Activated CD8-positive, alpha-beta T cell treated with anti-CD3 and anti-CD28 coated beads for 36 hours (primary cell): ENCODE measurements at regions not wholly inside any gene's neighbourhood (a gene's known extent, or its start where the extent isn't known, plus 50 kb on each side); places are given as distances from the start of the nearest gene placed in this dataset.

Experiments
- ATAC-seq: fragments of 200-7000 bp; cut with Tn5 transposase; one replicate; pipeline ENCODE4 v1.10.0; 2021; ENCODE audit warnings: mild to moderate bottlenecking, moderate library complexity
- CTCF ChIA-PET: fragments of 350-600 bp; sonication (Branson Sonifier 250); formaldehyde crosslinking; loops from one replicate; lab custom pipeline; 2021; ENCODE audit warnings: antibody characterized with exemption; lab: Charles Lee
- POLR2A ChIA-PET: fragments of 350-600 bp; sonication (Branson Sonifier 250); formaldehyde crosslinking; loops from one replicate; lab custom pipeline; 2021; ENCODE audit warnings: antibody characterized with exemption; lab: Charles Lee
- DNase-seq: peaks from one replicate; pipeline ENCODE4 v3.0.0-alpha.2; 2020
- H3K27ac Mint-ChIP-seq: one replicate; pipeline ENCODE4 v1.8.0; 2021; ENCODE audit warnings: mild to moderate bottlenecking, mixed read lengths
- H3K27me3 Mint-ChIP-seq: one replicate; pipeline ENCODE4 v1.8.0; 2021; ENCODE audit warnings: mixed read lengths
- H3K36me3 Mint-ChIP-seq: one replicate; pipeline ENCODE4 v1.8.0; 2021; ENCODE audit warnings: low read depth, mixed read lengths
- H3K4me1 Mint-ChIP-seq: one replicate; pipeline ENCODE4 v1.8.0; 2021; ENCODE audit warnings: low read depth, mixed read lengths
- H3K4me3 Mint-ChIP-seq: one replicate; pipeline ENCODE4 v1.8.0; 2021; ENCODE audit warnings: mild to moderate bottlenecking, moderate library complexity, mixed read lengths
- H3K9me3 Mint-ChIP-seq: one replicate; pipeline ENCODE4 v1.8.0; 2021; ENCODE audit warnings: mixed read lengths
- intact Hi-C: fragments of 100-400 bp; cut with micrococcal nuclease; formaldehyde crosslinking; loops from one replicate; pipeline ENCODE4 v1.10.0; 2022
- TF ChIP-seq, protein P1 (sequence below): fragments of 200-600 bp; IDR thresholded peaks from one replicate; pipeline ENCODE4 v1.8.0; 2022; ENCODE audit warnings: antibody characterized with exemption, mild to moderate bottlenecking

GRCh38 chr3:110856916-110857315 lies 214.7 kb upstream of the NECTIN3 start:
- TF ChIP-seq, protein P1, sequence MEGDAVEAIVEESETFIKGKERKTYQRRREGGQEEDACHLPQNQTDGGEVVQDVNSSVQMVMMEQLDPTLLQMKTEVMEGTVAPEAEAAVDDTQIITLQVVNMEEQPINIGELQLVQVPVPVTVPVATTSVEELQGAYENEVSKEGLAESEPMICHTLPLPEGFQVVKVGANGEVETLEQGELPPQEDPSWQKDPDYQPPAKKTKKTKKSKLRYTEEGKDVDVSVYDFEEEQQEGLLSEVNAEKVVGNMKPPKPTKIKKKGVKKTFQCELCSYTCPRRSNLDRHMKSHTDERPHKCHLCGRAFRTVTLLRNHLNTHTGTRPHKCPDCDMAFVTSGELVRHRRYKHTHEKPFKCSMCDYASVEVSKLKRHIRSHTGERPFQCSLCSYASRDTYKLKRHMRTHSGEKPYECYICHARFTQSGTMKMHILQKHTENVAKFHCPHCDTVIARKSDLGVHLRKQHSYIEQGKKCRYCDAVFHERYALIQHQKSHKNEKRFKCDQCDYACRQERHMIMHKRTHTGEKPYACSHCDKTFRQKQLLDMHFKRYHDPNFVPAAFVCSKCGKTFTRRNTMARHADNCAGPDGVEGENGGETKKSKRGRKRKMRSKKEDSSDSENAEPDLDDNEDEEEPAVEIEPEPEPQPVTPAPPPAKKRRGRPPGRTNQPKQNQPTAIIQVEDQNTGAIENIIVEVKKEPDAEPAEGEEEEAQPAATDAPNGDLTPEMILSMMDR = no peak
- no peak overlapping the region for H3K27ac Mint-ChIP-seq
- no peak overlapping the region for H3K4me3 Mint-ChIP-seq
- H3K4me1 Mint-ChIP-seq = no peaks in the 10 kb centered on the region
- POLR2A ChIA-PET = no interaction called here
- peaks cover 4% of the 10 kb centered on the region for H3K27me3 Mint-ChIP-seq
- CTCF ChIA-PET = no interaction called here
- intact Hi-C loops = no loop called here
- DNase-seq (no peak), ATAC-seq (no peak)
- H3K36me3 Mint-ChIP-seq = no peaks in the 10 kb centered on the region
- H3K9me3 Mint-ChIP-seq = no peaks in the 10 kb centered on the region

DNA sequence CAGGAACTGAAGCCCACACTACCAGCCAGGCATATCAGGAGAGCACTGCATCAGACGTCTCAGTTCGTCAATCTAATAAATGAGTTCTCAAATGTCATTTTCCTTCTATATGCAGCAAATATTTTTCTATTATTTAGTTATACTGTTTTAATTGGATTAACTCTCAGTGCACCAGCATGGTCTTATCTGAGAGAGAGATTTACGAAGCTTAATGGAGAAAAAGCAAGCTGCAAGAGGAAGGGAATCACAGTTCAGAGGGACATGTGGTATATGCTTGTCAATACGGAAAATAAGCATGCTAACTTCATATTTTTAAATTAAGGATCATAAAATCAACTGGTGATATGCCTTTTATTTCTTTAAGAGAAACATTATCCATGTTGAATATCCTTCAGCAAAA lies 213.1 kb upstream of the NECTIN3 start:
- ChIA-PET POLR2A (no interaction called here), CTCF (no interaction called here)
- Mint-ChIP-seq H3K27me3 (peaks cover 4% of the 10 kb centered on the region), H3K4me1 (no peaks in the 10 kb centered on the region), H3K9me3 (no peaks in the 10 kb centered on the region), H3K4me3 (no peak overlapping the region), H3K27ac (no peak overlapping the region), H3K36me3 (no peaks in the 10 kb centered on the region)
- intact Hi-C loops = no loop called here
- ATAC-seq (no peak), DNase-seq (no peak)
- TF ChIP-seq, protein P1 = no peak

DNA sequence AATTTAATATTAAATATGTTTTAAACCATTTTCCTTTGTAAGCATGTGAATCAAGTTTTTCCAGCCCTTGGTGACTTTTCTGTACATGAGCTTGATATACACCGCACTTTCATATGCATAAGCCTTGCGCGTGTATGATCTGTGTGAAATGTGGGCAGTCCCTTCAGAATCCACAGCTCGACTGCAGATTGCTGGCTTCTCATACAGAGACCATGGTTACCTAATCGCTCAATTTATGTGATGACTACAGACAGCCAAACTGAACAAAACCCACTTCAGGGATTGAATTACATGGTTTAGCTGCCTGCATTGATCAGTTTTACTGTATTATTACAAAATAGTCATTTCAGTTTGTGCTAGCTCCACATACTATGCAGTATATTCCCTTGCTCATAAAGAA lies 212.3 kb upstream of the NECTIN3 start:
- H3K9me3 Mint-ChIP-seq = no peaks in the 10 kb centered on the region
- no peak for ATAC-seq
- TF ChIP-seq, protein P1 = no peak
- POLR2A ChIA-PET = no interaction called here
- CTCF ChIA-PET = interaction anchor here (0.7 kb wide), 1 partner anchor 221 kb away, joined by 3 read pairs; no protein-coding TSS in a partner anchor
- intact Hi-C loops = no loop called here
- no peaks in the 10 kb centered on the region for H3K27me3 Mint-ChIP-seq
- no peaks in the 10 kb centered on the region for H3K36me3 Mint-ChIP-seq
- H3K27ac Mint-ChIP-seq = no peak overlapping the region
- DNase-seq = no peak
- no peak overlapping the region for H3K4me3 Mint-ChIP-seq
- H3K4me1 Mint-ChIP-seq = no peaks in the 10 kb centered on the region

DNA sequence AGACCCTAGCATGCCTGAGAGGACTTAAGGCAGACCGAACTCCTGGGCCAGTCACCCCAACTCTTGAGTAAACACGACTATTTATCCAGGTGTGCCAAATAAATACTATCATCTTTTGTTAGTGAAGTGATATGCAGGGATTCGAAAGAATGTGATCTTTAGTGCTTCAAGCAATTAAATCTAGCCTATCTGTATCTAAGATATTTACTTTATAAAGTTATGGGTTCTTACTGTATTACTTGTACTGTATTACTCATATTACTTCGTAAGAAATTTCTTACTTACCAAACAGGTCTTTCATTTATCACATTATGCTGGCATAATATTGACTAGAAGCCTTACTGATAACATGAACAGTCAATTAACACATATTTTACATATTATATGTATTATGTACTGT lies 211.6 kb upstream of the NECTIN3 start:
- H3K27ac Mint-ChIP-seq = no peak overlapping the region
- intact Hi-C loops = no loop called here
- TF ChIP-seq, protein P1 = no peak
- POLR2A ChIA-PET = no interaction called here
- H3K36me3 Mint-ChIP-seq = no peaks in the 10 kb centered on the region
- H3K4me1 Mint-ChIP-seq = no peaks in the 10 kb centered on the region
- H3K27me3 Mint-ChIP-seq = no peaks in the 10 kb centered on the region
- ATAC-seq = no peak
- CTCF ChIA-PET = interaction anchor here (0.7 kb wide), 1 partner anchor 220 kb away, joined by 3 read pairs; no protein-coding TSS in a partner anchor
- DNase-seq = no peak
- no peaks in the 10 kb centered on the region for H3K9me3 Mint-ChIP-seq
- no peak overlapping the region for H3K4me3 Mint-ChIP-seq

DNA sequence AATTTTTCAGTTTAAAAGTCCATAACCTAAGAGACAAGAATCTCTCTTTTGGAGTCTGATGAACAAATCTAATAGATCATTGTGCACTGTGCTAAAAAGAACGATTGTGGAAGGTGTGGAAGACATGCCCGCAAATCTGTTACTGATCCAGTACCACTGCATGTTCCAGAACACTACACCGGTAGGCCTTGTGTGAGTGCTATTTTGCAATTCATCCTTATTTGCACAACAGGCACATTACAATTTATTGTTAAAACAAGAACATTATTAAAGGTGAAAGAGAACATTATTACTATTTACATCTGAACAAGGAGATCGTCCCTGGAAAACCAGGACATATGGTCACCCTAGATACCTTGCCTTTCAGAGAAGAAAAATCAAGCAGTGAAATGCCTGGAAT lies 205.7 kb upstream of the NECTIN3 start:
- CTCF ChIA-PET = no interaction called here
- Mint-ChIP-seq H3K4me1 (no peaks in the 10 kb centered on the region), H3K9me3 (no peaks in the 10 kb centered on the region), H3K4me3 (no peak overlapping the region), H3K27me3 (no peaks in the 10 kb centered on the region), H3K36me3 (no peaks in the 10 kb centered on the region), H3K27ac (no peak overlapping the region)
- DNase-seq (no peak), ATAC-seq (no peak)
- intact Hi-C loops = no loop called here
- POLR2A ChIA-PET = no interaction called here
- TF ChIP-seq, protein P1 = no peak
